Inferior parietal cortex (tissue), 1 donor: ENCODE measurements at regions not wholly inside any gene's neighbourhood (a gene's known extent, or its start where the extent isn't known, plus 50 kb on each side); places are given as distances from the start of the nearest gene placed in this dataset.

ENCODE experiments used
- DNase-seq: peaks from one replicate; pipeline ENCODE4 v3.0.0-alpha.2; 2016; ENCODE audit errors: extremely low spot score

GRCh38 chr3:22315925-22316324 is 564.9 kb upstream of the ZNF385D start:
- no peak for DNase-seq

GRCh38 chr3:22318325-22318724 is 567.3 kb upstream of the ZNF385D start:
- DNase-seq: no peak

- no peak for DNase-seq
Observed at GRCh38 chr3:22319446-22319845, 568.4 kb upstream of the ZNF385D start.

DNA sequence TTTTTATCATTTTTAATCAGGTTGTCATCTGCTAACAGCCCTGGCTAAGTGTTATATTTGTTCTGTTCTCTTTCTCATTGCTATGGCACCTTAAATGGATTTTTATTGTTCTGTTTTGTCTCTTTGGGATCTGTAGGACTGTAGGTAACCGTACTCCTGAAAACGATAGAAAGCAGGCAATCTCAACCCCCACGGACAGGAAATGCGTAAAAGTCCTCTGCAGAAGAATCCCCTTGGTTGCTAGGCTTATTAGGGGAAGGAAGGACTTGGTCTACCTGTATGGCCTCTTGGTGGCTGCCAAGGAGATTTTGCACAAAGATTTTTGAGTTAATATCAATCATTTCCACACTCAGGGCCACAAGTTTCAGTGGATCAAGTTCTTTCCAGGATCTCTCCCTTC is 571.9 kb upstream of the ZNF385D start:
- no peak for DNase-seq

- DNase-seq: no peak
Observed at GRCh38 chr3:22326305-22326704, 575.3 kb upstream of the ZNF385D start.

- no peak for DNase-seq
Observed at GRCh38 chr3:22334996-22335395, 584.0 kb upstream of the ZNF385D start.

DNA sequence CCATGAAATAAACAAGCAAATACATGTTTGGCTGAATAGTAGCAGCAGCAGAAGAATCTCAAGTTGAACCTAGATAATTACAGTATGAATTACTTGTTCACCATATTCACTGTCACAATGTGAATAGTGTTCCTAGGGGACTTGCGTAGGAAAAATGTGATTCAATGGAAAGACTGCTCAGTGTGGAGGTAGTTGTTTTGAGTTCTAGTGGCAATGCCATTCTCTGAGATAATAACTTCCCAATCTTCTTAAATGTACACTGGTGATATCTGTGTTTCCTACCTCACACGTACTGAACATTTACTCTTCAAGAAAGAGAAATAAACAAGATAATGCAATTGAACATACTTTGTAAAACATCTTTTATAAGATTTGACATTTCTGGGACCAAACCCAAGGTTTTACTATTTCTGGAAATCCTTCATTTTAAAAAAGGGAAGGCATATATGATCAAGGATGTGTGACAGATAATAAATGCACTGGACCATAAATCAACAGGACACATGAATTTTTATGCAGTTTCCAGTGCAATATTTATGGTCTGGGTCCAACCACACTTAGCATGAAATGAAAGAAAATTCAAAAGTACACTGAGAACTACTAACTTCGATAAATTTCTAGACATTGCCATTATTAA is 598.3 kb upstream of the ZNF385D start:
- DNase-seq: no peak

DNA sequence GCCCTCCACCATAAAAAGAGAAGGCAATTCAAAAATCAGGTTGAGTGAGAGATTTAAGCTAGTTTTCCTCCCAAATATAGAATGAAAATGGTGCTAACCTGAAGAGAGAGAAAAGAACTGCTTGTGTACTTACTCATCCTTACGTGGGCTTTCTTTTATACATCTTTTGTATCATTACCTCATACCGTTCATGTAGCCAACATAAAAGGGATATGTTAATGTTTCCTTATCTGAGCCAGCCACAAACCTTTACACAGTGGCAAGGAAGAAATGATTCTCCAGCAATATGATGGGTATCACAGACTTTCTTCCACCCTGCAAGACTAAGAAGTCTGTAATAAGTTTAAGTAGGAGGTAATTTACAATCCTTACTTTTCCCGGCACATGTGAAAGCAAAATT is 600.8 kb upstream of the ZNF385D start:
- no peak for DNase-seq

DNA sequence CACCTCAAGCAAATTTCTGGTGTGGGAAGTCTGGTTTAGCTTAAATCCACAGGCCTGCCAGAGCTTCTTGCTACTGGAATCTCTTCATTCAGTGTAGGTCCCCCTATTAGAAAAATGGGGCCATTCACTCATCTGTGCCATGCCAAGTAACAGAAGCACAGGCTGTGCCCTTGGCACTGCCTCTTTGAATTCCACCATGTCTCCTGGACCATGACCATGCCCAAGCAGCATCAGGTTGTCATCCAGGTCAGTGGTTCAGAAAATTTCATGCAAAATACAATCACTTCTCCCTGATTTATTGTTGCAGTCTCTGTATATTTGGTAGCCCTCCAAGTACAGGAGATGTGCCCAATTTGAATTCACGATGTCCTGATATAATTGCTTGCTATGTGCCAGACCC is 602.1 kb upstream of the ZNF385D start:
- DNase-seq: no peak

DNA sequence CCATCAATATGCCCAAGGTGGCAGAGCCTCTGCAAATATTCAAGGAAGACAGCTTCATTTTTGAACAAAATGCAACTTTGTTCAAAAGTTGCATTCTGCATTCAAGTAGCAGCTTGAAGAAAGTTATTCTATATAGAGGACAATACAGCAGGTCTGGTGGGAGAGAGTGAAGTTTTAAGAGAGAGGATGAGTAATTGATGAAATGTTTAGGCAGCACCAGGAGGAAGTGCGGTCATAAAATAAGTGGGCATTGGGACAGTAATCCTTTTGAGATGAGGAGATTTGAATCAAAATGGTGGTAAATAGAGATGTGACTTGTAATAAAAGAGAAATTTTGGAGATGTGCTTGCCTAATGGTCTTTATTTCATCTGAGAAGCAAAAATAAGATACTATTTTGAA is 607.3 kb upstream of the ZNF385D start:
- no peak for DNase-seq

DNA sequence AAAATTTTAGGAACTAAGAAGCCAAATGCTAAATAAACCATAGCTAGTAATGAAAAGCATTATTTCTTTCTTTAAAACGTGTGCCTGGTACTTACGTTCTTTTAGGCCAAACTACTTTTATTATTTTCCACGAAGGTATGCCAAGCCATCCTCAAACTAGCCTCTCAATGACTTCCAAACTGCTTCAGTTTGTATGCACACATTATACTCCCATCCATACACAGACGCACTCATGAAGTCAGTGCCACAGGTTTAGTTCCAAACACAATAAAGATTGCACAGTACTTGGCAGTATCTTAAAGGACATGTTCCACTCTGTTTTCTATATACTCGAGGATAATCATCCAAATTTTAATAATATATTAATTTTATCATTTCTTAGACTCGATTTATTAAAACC is 609.2 kb upstream of the ZNF385D start:
- no peak for DNase-seq

DNA sequence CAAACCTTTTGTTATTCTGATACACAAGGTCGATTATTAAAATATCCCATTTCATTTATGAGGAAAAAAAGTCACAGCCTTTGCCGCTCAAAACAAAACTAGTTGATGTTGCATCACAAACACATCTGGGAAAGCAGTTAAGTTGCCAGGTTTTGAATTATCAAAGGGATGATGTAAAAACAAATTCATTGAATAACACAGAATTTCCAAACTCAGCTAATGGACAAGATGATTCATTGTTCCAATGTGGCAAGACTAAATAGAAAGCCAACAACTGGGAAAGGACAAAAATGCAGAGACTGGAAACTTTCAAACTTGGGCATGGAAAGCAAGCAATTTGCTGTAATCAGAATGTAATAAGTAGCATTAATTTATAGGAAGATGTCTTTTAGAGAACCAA is 610.0 kb upstream of the ZNF385D start:
- no peak for DNase-seq

DNA sequence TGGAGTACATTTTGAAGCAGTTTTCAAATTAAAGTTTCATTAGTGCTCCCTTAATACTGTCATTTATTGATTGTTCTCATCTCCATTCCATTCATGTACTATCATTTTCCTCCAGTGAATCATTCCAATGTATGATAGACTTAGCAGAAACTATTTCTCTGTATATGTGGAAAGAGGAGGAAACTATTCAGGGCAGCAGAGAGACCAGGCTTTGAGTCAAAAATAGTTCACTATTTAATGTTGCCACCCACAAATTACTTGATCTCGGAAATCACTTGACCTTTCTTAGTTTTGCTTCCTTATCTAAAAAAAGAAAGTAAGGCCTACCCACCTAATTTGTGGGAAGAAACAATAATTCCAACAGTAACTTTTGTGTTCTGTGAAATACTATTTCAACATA is 610.5 kb upstream of the ZNF385D start:
- DNase-seq: no peak

DNA sequence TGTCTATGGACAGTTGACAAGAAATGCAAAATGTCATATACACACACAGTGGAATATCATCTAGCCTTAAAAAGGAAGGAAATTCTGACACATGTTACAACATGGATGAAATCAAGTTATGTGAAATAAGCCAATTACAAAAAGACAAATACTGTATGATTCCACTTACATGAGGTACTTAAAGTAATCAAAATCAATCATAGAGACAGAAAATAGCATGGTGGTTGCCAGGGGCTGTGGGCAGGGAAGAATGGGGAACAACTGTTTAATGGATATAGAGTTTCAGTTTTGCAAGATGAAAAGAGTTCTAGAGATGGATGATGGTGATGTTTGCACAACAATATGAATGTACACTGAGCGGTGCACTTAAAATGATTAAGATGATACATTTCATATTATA is 613.8 kb upstream of the ZNF385D start:
- DNase-seq: no peak

DNA sequence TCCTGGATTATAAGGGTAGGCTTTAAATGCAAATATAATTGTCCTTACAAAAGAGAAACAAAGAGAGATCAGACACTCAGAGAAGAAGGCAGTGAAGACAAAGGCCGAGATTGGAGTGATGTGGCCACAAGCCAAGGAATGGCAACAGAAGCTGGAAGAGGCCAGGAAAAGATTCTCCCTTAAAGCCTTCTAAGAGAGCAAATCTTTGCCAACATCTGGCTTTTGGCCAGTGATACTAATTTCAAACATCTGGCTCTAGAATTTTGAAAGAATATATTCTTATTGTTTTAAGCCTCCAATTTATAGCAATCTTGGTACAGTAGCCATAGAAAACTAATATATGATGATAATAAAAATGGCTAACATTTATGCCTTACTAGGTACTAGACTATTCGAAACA is 615.8 kb upstream of the ZNF385D start:
- DNase-seq: no peak

GRCh38 chr3:22371036-22371435 is 620.0 kb upstream of the ZNF385D start:
- no peak for DNase-seq

GRCh38 chr3:22371607-22372291 is 620.7 kb upstream of the ZNF385D start:
- no peak for DNase-seq

GRCh38 chr3:22372292-22373062 is 621.5 kb upstream of the ZNF385D start:
- no peak for DNase-seq

DNA sequence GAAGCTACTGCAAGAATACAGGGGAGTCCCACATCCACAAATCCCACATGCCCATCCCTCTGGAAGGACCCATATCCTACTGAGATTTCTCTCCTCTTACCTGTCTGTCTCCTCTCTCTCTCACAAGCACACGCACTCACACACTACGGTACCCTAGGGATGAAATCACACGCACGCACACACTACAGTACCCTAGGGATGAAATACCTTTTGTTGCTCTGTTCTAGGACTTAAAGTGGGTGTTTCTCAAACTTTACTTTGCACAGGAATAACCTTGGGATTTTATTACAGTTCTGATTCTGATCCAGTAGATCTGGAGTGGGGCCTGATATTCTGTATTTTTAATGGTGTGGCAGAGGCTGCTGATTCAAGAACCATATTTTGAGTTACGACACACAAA is 622.2 kb upstream of the ZNF385D start:
- DNase-seq: no peak

DNA sequence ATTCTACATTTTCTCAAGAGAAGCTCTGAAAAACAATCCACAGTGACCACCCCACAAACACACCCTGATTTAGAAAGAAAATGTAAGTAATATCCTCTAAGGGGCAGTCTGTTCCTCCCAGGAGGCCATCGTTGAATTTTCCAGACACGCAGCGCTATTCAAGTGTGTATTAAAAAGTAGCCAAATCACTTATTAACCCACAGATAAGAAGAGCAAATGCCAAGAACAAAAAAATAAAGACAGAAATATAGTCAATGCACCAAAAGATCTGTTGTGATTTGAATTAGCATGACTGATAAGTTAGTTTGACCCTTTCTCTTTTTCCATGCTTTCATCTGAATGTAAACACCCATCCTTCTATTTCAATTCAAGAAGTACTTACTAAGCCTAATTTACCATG is 622.8 kb upstream of the ZNF385D start:
- DNase-seq: no peak

GRCh38 chr3:22377421-22377820 is 626.4 kb upstream of the ZNF385D start:
- no peak for DNase-seq

GRCh38 chr3:22378869-22379268 is 627.9 kb upstream of the ZNF385D start:
- no peak for DNase-seq

DNA sequence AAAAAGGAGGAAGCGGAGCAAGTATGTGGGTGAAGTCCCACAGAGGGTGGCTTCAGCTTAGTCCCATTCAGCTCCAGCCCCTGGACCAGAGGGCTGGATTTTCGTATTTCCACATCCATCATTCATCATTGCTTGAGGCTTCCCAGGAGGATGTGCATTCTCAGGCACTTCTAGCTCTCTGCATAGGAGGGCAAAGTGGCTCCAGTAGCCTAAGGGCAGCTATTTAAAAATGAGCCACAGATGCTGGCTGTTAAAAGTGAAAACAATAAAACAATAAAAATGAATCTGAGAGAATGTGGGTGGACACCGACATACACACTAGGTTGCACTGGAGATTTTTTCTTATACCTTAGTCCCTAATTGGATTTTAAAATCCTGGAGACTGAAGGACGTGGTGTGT is 629.2 kb upstream of the ZNF385D start:
- DNase-seq: no peak
